RPMI8226 (cell line): ENCODE measurements at regions not wholly inside any gene's neighbourhood (a gene's known extent, or its start where the extent isn't known, plus 50 kb on each side); places are given as distances from the start of the nearest gene placed in this dataset.
"Not testable (repeated sequence)": the region's sequence is repeated elsewhere in the genome, so short reads cannot be mapped to it uniquely, and the experiment has no call there.

Source experiments
- DNase-seq: peaks from one replicate; pipeline ENCODE4 v3.0.0-alpha.2; 2015

DNA sequence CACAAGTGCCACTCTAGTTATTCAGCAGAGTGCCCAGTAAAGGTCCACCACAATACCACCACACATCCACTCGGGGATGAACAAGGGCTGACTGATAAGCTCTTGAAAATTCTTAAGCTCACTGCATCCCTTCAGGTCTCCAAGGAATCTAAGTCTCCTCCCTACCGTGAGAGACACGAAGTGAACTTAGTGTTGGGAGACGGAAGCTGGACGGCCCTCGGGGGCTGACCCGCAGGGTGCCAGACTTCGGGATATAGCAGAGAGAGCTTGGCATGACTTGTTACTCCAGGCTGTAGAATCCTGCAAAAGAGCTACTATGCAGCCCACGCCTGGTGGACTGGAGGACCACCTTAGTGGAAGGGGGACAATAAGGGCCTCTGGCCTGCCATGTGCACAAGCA is 75.1 kb downstream of the LYZL1 start:
- not testable (repeated sequence) for DNase-seq

DNA sequence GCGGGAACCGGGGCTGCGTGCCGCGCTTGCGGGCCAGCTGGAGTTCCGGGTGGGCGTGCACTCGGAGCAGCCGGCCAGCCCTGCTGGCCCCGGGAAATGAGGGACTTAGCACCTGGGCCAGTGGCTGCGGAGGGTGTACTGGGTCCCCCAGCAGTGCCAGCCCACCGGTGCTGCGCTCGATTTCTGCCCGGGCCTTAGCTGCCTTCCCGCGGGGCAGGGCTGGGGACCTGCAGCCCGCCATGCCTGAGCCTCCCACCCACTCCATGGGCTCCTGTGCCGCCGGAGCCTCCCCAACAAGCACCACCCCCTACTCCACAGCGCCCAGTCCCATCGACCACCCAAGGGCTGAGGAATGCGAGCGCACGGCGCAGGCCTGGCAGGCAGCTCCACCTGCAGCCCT is 77.3 kb downstream of the LYZL1 start:
- DNase-seq: not testable (repeated sequence)

- DNase-seq: no peak
These were observed 80.5 kb downstream of the LYZL1 start for GRCh38 chr10:29369419-29369818.

DNA sequence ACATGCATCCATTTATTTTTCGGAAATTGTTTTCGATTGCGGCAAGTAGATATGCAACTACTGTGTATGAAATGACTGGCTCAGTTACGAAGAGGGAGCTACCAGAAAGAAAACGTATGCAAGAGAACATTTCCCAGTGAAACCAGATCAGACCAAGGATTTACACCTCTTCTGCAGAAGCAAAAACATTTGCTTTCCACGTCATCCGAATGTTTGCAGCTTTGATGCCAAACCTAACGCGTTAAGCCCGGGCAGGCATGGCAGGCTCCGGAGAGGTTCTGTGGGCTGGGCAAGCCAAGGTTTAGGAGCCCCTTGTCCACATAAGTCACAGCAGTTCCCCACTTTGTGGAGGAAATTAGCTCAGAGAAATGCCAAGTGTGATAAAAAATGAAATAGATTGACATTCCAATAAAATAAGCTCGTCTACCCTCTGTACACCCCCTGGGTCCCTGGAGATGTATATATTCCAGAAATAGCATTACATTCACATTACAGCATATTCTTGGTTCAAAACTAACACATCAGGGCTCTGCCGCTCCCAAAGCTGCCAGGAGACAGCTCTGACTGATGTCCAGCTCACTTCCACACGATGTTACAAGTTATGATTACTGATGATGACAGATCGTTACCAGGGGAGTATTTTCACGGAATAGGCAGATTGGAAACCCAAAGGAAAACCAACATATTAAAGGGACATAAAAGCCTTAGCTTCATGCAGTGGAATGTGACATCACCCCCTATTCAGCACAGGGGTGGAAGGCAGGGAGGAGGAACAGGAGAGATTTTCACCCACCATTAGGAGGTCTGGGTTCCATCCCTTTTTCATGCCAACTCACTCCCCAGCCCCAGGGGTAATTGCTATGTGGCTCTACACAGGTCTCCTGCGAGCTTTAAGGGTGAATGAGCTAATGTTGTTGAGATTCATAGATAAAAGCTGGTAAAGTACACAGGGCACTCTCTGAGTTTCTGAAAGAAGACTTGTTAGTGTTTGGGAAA is 81.5 kb downstream of the LYZL1 start:
- DNase-seq: no peak

DNA sequence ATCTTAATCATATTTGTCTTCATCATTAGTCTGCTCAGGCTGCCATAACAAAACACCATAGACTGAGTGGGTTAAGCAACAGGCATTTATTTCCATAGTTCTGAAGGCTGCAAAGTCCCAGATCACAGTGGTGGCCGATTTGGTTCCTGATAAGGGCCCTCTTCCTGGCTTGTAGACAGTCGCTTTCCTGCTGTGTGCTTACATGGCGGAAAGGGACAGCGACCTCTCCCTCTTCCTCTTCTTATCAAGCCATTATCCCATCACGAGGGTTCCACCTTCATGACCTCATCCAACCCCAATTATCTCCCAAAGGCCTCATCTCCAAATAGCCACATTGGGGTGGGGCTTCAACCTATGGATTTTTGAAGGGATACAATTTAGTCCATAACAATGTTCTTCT is 84.0 kb downstream of the LYZL1 start:
- no peak for DNase-seq

DNA sequence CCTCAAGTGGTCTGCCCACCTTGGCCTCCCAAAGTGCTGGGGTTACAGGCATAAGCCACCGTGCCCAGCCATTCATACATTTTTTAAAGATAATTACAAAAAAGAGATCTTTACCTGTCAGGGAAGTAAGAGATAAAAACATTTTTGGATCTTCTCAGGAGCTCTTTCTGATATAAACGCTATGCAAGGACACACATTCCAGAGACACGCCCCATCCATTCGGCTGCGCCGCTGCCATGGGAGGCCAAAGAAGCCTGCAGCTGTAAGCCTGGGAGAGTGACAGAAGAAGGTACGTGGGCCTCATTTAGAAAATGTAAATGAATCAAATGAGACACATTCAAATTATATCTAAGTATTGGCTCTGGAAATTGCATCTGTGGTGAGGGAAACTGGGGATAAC is 85.3 kb downstream of the LYZL1 start:
- no peak for DNase-seq

- DNase-seq: no peak
These were observed 87.0 kb downstream of the LYZL1 start for GRCh38 chr10:29375888-29376287.

- peak; percentile 12 for DNase-seq
These were observed 88.6 kb downstream of the LYZL1 start for GRCh38 chr10:29377333-29377961.

DNA sequence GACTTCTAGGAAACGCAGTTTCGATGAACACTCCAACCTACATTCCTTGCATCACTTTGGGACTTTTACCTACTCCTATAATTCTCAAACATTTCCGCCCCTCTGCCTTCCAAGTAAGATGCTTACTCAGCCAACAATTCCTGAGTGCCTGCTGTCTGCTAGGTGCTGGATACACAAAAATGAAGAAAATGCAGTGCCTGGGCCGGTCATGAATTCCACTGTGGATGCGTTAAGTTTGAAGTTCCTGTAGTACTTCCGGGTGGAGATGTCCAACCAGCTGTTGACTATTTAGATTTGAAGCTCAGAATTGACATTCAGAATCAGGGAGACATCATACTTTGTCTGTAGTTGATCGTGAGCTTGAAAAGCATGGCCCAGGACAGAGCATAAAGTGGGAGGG is 89.2 kb downstream of the LYZL1 start:
- no peak for DNase-seq

DNA sequence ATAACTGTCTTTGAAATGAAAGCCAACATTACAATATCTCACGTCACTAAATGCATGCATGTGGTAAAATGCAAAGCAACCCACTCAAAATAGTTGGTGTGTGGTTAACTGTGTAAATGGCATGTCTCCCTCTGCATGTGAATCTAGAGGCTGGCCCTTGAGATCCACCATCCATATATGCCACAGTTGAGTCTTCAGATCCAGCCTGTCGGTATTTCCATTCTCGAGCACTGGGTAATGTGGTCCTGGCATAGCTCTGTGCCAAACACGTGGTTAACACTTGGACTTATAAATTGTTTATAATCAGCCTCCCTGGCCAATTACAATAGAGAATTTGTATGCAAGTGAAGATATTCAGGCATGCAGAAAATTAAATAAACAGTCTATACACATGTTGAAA is 90.3 kb downstream of the LYZL1 start:
- no peak for DNase-seq

- DNase-seq: not testable (repeated sequence)
These were observed 91.1 kb downstream of the LYZL1 start for GRCh38 chr10:29379777-29380598.

GRCh38 chr10:29380599-29381511 is 92.0 kb downstream of the LYZL1 start:
- not testable (repeated sequence) for DNase-seq

DNA sequence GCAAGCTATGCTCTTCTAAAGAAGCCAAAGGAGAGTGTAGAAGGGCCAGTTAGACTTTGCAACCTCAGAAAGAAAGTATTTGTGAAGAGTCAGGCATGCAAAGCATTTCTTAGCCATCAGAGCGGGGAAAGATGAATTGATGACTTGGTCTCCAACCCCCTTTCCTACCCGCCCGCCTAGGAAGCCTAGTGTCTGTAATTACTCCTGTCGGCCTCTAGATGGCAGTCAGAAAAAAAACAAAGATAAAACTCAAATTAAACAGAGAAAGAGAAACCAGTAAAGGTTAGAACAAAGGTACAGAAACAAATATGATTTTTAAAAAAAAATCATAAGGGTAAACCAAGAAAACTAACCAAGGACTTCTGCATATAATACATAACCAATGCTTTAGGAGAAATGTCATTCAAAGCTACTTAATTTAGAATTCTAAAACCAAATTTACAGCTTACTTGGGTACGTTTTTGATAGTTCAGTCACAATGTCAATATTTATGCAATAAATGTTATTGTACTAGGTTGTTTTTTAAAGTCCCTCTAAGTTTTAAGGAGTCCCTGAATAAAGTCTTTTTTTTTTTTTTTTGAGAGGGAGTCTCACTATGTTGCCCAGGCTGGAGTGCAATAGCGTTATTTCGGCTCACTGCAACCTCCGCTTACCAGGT is 97.6 kb downstream of the LYZL1 start:
- peak; percentile 13 for DNase-seq

DNA sequence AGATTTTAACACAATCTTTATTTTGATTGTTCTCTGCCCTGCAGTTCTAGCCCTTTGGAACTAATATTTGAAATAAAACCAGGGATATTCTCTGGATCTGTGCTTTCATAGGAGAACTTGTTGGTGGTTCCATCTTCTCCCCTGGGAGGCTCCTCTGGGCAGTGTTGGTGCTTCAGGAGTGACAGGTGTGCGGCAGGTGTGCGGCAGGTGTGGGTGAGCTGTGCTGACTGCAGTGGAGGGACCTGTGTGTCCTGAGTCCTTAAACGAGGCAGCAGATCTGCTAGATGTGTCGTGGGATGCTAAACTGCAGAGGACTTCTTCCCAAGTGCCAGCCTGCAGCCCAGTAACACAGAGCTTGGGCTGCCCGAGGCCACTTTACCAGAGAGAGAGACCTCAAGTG is 98.4 kb downstream of the LYZL1 start:
- DNase-seq: no peak

- not testable (repeated sequence) for DNase-seq
These were observed 99.2 kb downstream of the LYZL1 start for GRCh38 chr10:29388112-29388511.

DNA sequence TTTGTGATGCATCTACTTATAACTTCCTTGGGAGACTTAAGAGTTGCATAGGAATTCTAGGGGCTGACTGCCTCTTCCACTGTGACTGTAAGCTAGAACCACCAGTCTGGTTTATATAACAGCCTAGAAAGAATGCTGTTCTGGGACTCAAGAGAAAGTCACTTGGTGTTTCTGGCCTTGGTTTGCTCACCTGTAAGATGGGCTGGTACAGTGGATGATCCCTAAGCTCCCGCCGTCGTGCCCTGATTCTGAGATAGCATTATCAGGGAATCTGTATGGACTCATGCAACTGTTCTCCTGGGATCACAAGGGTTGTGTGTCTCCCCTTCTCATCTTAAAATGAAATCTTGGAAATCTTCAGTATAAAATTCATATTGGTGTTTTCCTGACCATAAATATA is 100.6 kb downstream of the LYZL1 start:
- DNase-seq: no peak

- DNase-seq: peak; percentile 45
These were observed 101.1 kb downstream of the LYZL1 start for GRCh38 chr10:29389935-29390334.

DNA sequence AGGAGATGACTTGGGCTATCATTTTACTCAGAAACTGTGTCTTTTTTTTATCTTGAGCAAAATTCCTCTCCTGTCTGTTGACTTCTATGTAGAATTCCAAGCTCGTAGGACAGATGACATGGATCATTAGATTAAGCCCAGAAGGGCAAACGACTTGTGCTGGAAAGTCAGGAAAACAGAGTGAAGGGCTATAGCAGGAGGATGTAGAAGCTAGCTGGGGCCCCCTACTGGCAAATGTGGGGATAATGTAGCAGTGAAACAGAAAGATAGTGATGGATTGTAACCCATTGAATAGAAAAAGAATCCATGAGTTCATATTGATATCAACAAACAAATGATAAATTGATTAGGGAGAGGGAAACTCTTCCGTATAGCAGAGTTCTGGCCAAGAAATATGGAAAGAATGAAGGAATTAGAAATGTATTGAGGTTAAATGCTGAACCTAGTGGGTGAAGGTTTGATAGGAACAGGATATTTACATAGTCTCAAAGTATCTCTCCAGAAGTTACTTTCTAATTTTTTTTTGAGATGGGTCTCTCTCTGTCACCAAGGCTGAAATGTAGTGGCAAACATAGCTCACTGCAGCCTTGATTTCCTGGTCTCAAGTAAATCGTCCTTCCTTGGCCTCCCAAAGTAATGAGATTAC is 103.6 kb downstream of the LYZL1 start:
- peak; percentile 34 for DNase-seq

DNA sequence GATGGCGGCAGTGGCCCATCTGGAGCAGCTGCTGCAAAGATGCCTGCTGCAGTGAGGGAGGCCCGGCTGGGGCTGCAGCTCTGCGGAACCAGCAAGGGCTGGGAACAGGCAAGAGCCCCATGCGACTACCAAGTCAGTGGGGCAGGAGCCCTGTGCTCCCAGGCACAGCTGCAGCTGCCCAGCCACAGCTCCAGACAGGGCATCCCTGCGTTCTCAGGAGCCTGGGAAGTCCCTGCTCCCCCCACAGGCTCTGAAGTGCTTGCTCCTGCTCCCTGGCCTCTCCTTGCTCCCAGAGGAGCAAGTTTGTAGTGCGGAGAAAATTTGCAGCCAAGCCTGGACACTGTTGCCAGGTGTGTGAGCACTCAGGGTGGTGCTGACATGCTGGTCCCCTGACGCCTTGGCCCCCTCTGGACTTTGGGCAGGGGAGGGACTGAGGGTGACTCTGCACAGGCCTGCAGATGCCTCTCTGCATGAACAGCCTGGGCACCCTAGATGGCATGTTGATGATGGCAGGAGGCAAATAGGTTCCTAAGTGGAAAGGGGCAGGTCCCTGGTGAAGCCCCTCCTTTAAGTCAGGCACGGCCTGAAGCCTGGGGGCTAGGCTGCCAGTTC is 105.6 kb downstream of the LYZL1 start:
- no peak for DNase-seq

- no peak for DNase-seq
These were observed 106.5 kb downstream of the LYZL1 start for GRCh38 chr10:29395409-29395808.

DNA sequence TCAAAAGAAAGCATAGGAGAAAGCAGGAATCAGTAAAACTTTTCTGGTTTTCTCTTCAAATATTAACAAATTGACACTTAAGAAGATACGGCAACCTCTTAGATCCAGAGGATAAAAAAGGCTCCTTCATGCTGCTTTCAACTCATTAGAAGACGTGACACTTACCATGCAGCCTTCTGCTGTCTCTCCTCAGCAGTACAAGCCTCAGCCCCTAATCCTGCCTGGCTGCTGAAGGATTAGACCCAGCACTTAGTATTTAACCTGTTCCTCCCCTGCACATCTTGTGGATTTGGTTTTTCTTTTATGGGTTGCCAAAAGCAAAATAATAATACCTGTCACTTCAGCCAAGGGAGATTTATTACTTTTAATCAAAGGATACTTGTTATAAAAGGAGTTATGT is 108.4 kb downstream of the LYZL1 start:
- no peak for DNase-seq
